Aorta (tissue), 5 donors: ENCODE measurements at regions not wholly inside any gene's neighbourhood (a gene's known extent, or its start where the extent isn't known, plus 50 kb on each side); places are given as distances from the start of the nearest gene placed in this dataset.

Experiments
- ATAC-seq: fragments of 200-7000 bp; cut with Tn5 transposase; one replicate; pipeline ENCODE4 v1.9.1; 2022; ENCODE audit warnings: moderate library complexity; ENCODE audit not compliant: low FRiP score
- DNase-seq, 2 donors: peaks; one replicate each; pipeline ENCODE4 v3.0.0-alpha.2; 2020
- H3K27ac ChIP-seq, 2 donors: one replicate each; pipeline ENCODE4 v1.5.1; 2013; ENCODE audit warnings: low read length in 2 of 2, mild to moderate bottlenecking in 2 of 2, moderate library complexity in 2 of 2, control low read depth in 1 of 2, inconsistent platforms in 1 of 2, low read depth in 1 of 2
- H3K27me3 ChIP-seq, 2 donors: one replicate each; pipeline ENCODE4 v1.6.1; 2013; ENCODE audit warnings: control low read depth in 1 of 2, low read length in 1 of 2, mild to moderate bottlenecking in 1 of 2, moderate library complexity in 1 of 2; ENCODE audit not compliant: insufficient read depth in 2 of 2, control insufficient read depth in 1 of 2
- H3K36me3 ChIP-seq, 2 donors: one replicate each; pipeline ENCODE4 v1.6.1; 2013; ENCODE audit warnings: control low read depth in 1 of 2, low read length in 1 of 2, mild to moderate bottlenecking in 1 of 2; ENCODE audit not compliant: insufficient read depth in 2 of 2, control insufficient read depth in 1 of 2
- H3K4me1 ChIP-seq, 2 donors: one replicate each; pipeline ENCODE4 v1.6.1; 2013; ENCODE audit warnings: low read length in 2 of 2, control low read depth in 1 of 2, mild to moderate bottlenecking in 1 of 2, moderate library complexity in 1 of 2; ENCODE audit not compliant: insufficient read depth in 2 of 2, control insufficient read depth in 1 of 2
- H3K4me3 ChIP-seq, 2 donors: one replicate each; pipeline ENCODE4 v1.5.1; 2013; ENCODE audit warnings: low read length in 2 of 2, control low read depth in 1 of 2, mild to moderate bottlenecking in 1 of 2
- H3K9me3 ChIP-seq: one replicate; pipeline ENCODE4 v1.6.1; 2013; ENCODE audit warnings: mild to moderate bottlenecking, low read length; ENCODE audit not compliant: control insufficient read depth
- WGBS, 2 donors: extraction: QIAGEN DNeasy Blood & Tissue Kit; methylation state at CpG; one replicate each; pipeline ENCODE4 v1.1.7; 2013; 5-methylcytosine and 5-hydroxymethylcytosine counted together
- intact Hi-C, 2 donors: fragments of 100-400 bp; cut with DNase I; formaldehyde crosslinking; loops; one replicate each; pipeline versions ENCODE4 v1.14.2 to v1.15.0; 2022
- donor health status: healthy with polysubstance abuse.
- donor health status: Bipolar disorder and iron deficiency.
- donor health status: DM: no; HTN: no; CAD: no.
- donor health status: DM: no; HTN: no; CAD: no.
- donor health status: DM: yes; HTN: yes; CAD: no.

GRCh38 chr1:115432061-115432460 is 94.0 kb upstream of the NGF start:
- DNase-seq (peak in 1 of 2 donors; percentile 76), ATAC-seq (no peak)
- H3K4me3 ChIP-seq = no peak overlapping the region
- no peaks in the 10 kb centered on the region for H3K4me1 ChIP-seq
- no peaks in the 10 kb centered on the region for H3K9me3 ChIP-seq
- H3K27me3 ChIP-seq = no peaks in the 10 kb centered on the region
- H3K36me3 ChIP-seq = no peaks in the 10 kb centered on the region
- WGBS, 2 donors = 89 to 91% methylated on average over 6 of the region's 6 CpGs
- intact Hi-C loops = no loop called here
- no peak overlapping the region for H3K27ac ChIP-seq

GRCh38 chr1:115430441-115431158 is 92.6 kb upstream of the NGF start:
- DNase-seq (no peak), ATAC-seq (no peak)
- no peaks in the 10 kb centered on the region for H3K36me3 ChIP-seq
- H3K27me3 ChIP-seq = no peaks in the 10 kb centered on the region
- H3K27ac ChIP-seq = no peak overlapping the region
- WGBS, 2 donors = 94 to 96% methylated on average over 7 of the region's 7 CpGs
- no peaks in the 10 kb centered on the region for H3K9me3 ChIP-seq
- H3K4me1 ChIP-seq = peaks cover 0 to 2% of the 10 kb centered on the region in 2 donors
- H3K4me3 ChIP-seq = no peak overlapping the region
- intact Hi-C loops = no loop called here

DNA sequence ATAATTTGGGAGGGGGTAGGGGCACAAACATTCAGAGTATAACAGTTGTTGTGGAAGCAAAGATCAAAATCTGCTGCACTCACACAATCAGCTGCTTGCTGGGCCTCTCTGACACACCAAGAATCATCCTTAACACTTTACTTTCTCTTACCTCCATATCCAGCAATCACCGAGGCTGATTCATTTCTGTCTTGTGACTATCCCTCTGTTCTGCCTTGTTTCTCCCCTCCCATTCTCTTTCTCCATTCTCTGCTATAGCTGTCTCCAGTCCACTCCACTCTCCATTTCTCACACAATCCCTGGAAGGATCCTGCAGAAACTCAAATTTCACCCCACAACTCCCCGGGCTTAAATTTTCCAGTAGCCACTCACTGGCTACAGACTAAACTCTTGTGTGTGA is 91.8 kb upstream of the NGF start:
- H3K4me3 ChIP-seq = no peak overlapping the region
- 92 to 94% methylated on average over 2 of the region's 2 CpGs for WGBS, 2 donors
- H3K9me3 ChIP-seq = no peaks in the 10 kb centered on the region
- H3K36me3 ChIP-seq = no peaks in the 10 kb centered on the region
- ATAC-seq (no peak), DNase-seq (no peak)
- no peaks in the 10 kb centered on the region for H3K27me3 ChIP-seq
- H3K4me1 ChIP-seq = peaks cover 0 to 2% of the 10 kb centered on the region in 2 donors
- intact Hi-C loops = loop anchor here (5.0 kb wide), 3 partner anchors 93 to 293 kb away; partner anchors contain the start of gene NGF (in 1 of the 2)
- no peak overlapping the region for H3K27ac ChIP-seq

GRCh38 chr1:115429241-115429640 is 91.2 kb upstream of the NGF start:
- WGBS, 2 donors = 87 to 93% methylated on average over 2 of the region's 2 CpGs
- DNase-seq = no peak
- ATAC-seq = no peak
- intact Hi-C loops = loop anchor here (5.0 kb wide), 3 partner anchors 92 to 292 kb away; partner anchors contain the start of gene NGF (in 1 of the 2)
- Histone ChIP-seq H3K4me3 (no peak overlapping the region), H3K4me1 (peaks cover 0 to 2% of the 10 kb centered on the region in 2 donors), H3K9me3 (no peaks in the 10 kb centered on the region), H3K27me3 (no peaks in the 10 kb centered on the region), H3K36me3 (no peaks in the 10 kb centered on the region), H3K27ac (no peak overlapping the region)

DNA sequence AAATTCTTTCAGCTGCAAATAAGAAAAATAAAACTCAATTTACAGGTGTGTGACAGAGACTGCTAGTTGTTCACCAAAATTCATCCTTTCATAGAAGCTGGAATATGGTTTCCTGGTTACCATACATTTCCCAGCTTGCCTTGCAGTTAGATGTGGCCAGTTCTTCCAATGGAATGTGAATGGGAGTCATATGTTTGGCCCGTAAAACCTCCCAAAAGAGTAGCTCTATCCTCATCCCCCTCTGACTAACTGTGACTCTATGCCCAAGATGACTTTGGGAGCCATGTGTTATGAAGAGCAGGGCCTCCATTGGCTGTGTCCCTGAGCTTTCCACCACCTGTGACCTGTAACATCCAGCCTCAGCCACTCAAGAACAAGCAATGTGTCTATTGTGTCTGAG is 90.6 kb upstream of the NGF start:
- Histone ChIP-seq H3K27ac (no peak overlapping the region), H3K27me3 (no peaks in the 10 kb centered on the region), H3K4me1 (peaks cover 0 to 2% of the 10 kb centered on the region in 2 donors), H3K4me3 (no peak overlapping the region), H3K9me3 (no peaks in the 10 kb centered on the region), H3K36me3 (no peaks in the 10 kb centered on the region)
- DNase-seq (no peak), ATAC-seq (no peak)
- WGBS, 2 donors = 96 to 100% methylated on average over 1 of the region's 1 CpG
- intact Hi-C loops = loop anchor here (5.0 kb wide), 3 partner anchors 91 to 291 kb away; partner anchors contain the start of gene NGF (in 1 of the 2)

GRCh38 chr1:115428256-115428655 is 90.2 kb upstream of the NGF start:
- Histone ChIP-seq H3K27ac (no peak overlapping the region), H3K9me3 (no peaks in the 10 kb centered on the region), H3K36me3 (no peaks in the 10 kb centered on the region), H3K4me3 (no peak overlapping the region), H3K4me1 (peaks cover 0 to 2% of the 10 kb centered on the region in 2 donors), H3K27me3 (no peaks in the 10 kb centered on the region)
- WGBS, 2 donors = 81 to 86% methylated on average over 2 of the region's 2 CpGs
- DNase-seq (no peak), ATAC-seq (no peak)
- intact Hi-C loops = loop anchor here (5.0 kb wide), 3 partner anchors 91 to 291 kb away; partner anchors contain the start of gene NGF (in 1 of the 2)

- no peak for DNase-seq
- H3K4me1 ChIP-seq = peaks cover 0 to 2% of the 10 kb centered on the region in 2 donors
- no peaks in the 10 kb centered on the region for H3K27me3 ChIP-seq
- 68 to 78% methylated on average over 5 of the region's 5 CpGs for WGBS, 2 donors
- intact Hi-C loops = loop anchor here (1.0 to 5.0 kb wide), 5 partner anchors 89 to 290 kb away; partner anchors contain the start of gene NGF (in 2 of the 2)
- no peak overlapping the region for H3K27ac ChIP-seq
- H3K4me3 ChIP-seq = no peak overlapping the region
- H3K36me3 ChIP-seq = no peaks in the 10 kb centered on the region
- no peaks in the 10 kb centered on the region for H3K9me3 ChIP-seq
- ATAC-seq = no peak
Measured at GRCh38 chr1:115426956-115427355, 88.9 kb upstream of the NGF start.

GRCh38 chr1:115426231-115426771 is 88.3 kb upstream of the NGF start:
- WGBS, 2 donors = 10 to 11% methylated on average over 6 of the region's 6 CpGs
- Histone ChIP-seq H3K36me3 (no peaks in the 10 kb centered on the region), H3K4me3 (no peak overlapping the region), H3K27me3 (no peaks in the 10 kb centered on the region), H3K9me3 (no peaks in the 10 kb centered on the region), H3K4me1 (peaks cover 0 to 2% of the 10 kb centered on the region in 2 donors), H3K27ac (peak overlapping the region; percentile 12 to 31)
- peak; percentile 80 for ATAC-seq
- intact Hi-C loops = loop anchor here (1.0 to 5.0 kb wide), 5 partner anchors 88 to 289 kb away; partner anchors contain the start of gene NGF (in 2 of the 2)
- DNase-seq = peak; percentile 91 to 92
